GM12878 (cell line): ENCODE measurements at regions not wholly inside any gene's neighbourhood (a gene's known extent, or its start where the extent isn't known, plus 50 kb on each side); places are given as distances from the start of the nearest gene placed in this dataset.

Experiments used
- ATAC-seq: fragments of 200-7000 bp; cut with Tn5 transposase; 3 replicates; pipeline ENCODE4 v1.9.1; 2020; ENCODE audit warnings: mild to moderate bottlenecking, moderate library complexity
- BruUV-seq: library from RNA; stranded (reverse); fragments of 400-500 nt; replicated peaks from 2 replicates; lab custom pipeline; 2021; lab: Mats Ljungman, UMichigan
- CTCF ChIA-PET: fragments of 300-600 bp; sonication (Branson Sonifier 250); formaldehyde crosslinking; extraction: SDS; loops from one replicate; lab custom pipeline; 2021; ENCODE audit warnings: inconsistent platforms; lab: Yijun Ruan, JAX
- POLR2A ChIA-PET: fragments of 350-600 bp; formaldehyde crosslinking; extraction: SDS; loops from one replicate; lab custom pipeline; 2021; ENCODE audit warnings: inconsistent platforms; lab: Charles Lee
- RAD21 ChIA-PET: fragments of 300-600 bp; sonication (Branson Sonifier 250); formaldehyde crosslinking; loops from one replicate; lab custom pipeline; 2023; ENCODE audit warnings: antibody characterized with exemption; ENCODE audit not compliant: unreplicated experiment; lab: Charles Lee
- SMC1A ChIA-PET: fragments of 300-600 bp; sonication (Branson Sonifier 250); formaldehyde crosslinking; loops from one replicate; lab custom pipeline; 2023; ENCODE audit not compliant: unreplicated experiment, uncharacterized antibody; lab: Charles Lee
- DNase-seq: peaks from one replicate; pipeline ENCODE4 v3.0.0-alpha.2; 2011; ENCODE audit warnings: low read depth, low spot score
- FAIRE-seq: peaks from 3 replicates; lab custom pipeline; 2011; peaks lifted over from hg19 to GRCh38; lab: Jason Lieb, UNC
- H2AFZ ChIP-seq: 2 replicates; pipeline ENCODE4 v1.6.0; 2011; ENCODE audit warnings: low read depth, low read length, control low read depth; ENCODE audit not compliant: control insufficient read depth
- H3K27ac ChIP-seq: 2 replicates; pipeline ENCODE4 v1.5.1; 2011; ENCODE audit warnings: control low read depth; ENCODE audit not compliant: control insufficient read depth, insufficient read depth
- H3K27me3 ChIP-seq, 2 experiments: replicated peaks in 1 of 2; 2 replicates each; pipeline versions ENCODE4 v1.6.0 to v1.6.1; 2011; ENCODE audit warnings: low read length in 1 of 2; ENCODE audit not compliant: control insufficient read depth in 2 of 2, insufficient read depth in 2 of 2
- H3K36me3 ChIP-seq, 2 experiments: 2 replicates each; pipeline ENCODE4 v1.5.1; 2011; ENCODE audit warnings: low read length in 1 of 2; ENCODE audit not compliant: control insufficient read depth in 2 of 2, insufficient read depth in 2 of 2
- H3K4me1 ChIP-seq: 2 replicates; pipeline ENCODE4 v1.6.1; 2011; ENCODE audit warnings: mild to moderate bottlenecking, low read length, moderate library complexity, mixed read lengths; ENCODE audit not compliant: control insufficient read depth, insufficient read depth
- H3K4me2 ChIP-seq: 2 replicates; pipeline ENCODE4 v1.6.0; 2011; ENCODE audit warnings: control low read depth; ENCODE audit not compliant: control insufficient read depth, insufficient read depth
- H3K4me3 ChIP-seq: fragments of 200-600 bp; sonication (generic); 2 replicates; pipeline ENCODE4 v1.5.1; 2016
- H3K79me2 ChIP-seq: 2 replicates; pipeline ENCODE4 v1.6.0; 2011; ENCODE audit warnings: low read length; ENCODE audit not compliant: control insufficient read depth, insufficient read depth
- H3K9ac ChIP-seq: 2 replicates; pipeline ENCODE4 v1.8.0; 2011; ENCODE audit warnings: low read length, control low read depth, mixed read lengths; ENCODE audit not compliant: control insufficient read depth, insufficient read depth
- H3K9me3 ChIP-seq: replicated peaks from 3 replicates; pipeline ENCODE4 v1.5.1; 2011; ENCODE audit warnings: mild to moderate bottlenecking, low read length; ENCODE audit not compliant: control insufficient read depth, insufficient read depth
- H4K20me1 ChIP-seq: 2 replicates; pipeline ENCODE4 v1.6.0; 2011; ENCODE audit not compliant: control insufficient read depth, insufficient read depth
- ATF7 ChIP-seq: fragments of 450-650 bp; IDR thresholded peaks from 2 replicates; pipeline ENCODE4 v1.6.1; 2016; ENCODE audit warnings: low read depth, mild to moderate bottlenecking
- CHD4 ChIP-seq: fragments of 200-600 bp; sonication (generic); IDR thresholded peaks from 2 replicates; pipeline ENCODE4 v1.6.1; 2016; ENCODE audit warnings: mild to moderate bottlenecking
- SIN3A ChIP-seq: IDR thresholded peaks from 2 replicates; pipeline ENCODE4 v1.6.1; 2012; ENCODE audit warnings: low read depth, low read length, improper control_type of control experiment
- ZNF217 ChIP-seq: fragments of 450-650 bp; IDR thresholded peaks from 2 replicates; pipeline ENCODE4 v1.6.1; 2017; ENCODE audit warnings: antibody characterized with exemption, mild to moderate bottlenecking
- WGBS: methylation state at CpG from one replicate; pipeline ENCODE4 v1.1.6; 2016; ENCODE audit warnings: low lambda C conversion rate; ENCODE audit not compliant: insufficient replicate concordance, insufficient coverage; ENCODE audit errors: missing lambda C conversion rate; 5-methylcytosine and 5-hydroxymethylcytosine counted together
- in situ Hi-C: fragments of 300-500 bp; cut with MboI; formaldehyde crosslinking; loops from 9 replicates; pipeline ENCODE4 v1.14.3; 2018; ENCODE audit warnings: mixed read lengths
- intact Hi-C: fragments of 100-400 bp; cut with micrococcal nuclease; formaldehyde crosslinking; loops from one replicate; pipeline ENCODE4 v1.14.2; 2022; ENCODE audit not compliant: unreplicated experiment
- TF ChIP-seq, protein P1 (sequence below): fragments of 450-650 bp; IDR thresholded peaks from 2 replicates; pipeline ENCODE4 v1.6.1; 2017; ENCODE audit warnings: mild to moderate bottlenecking, moderate library complexity
- TF ChIP-seq, protein P2 (sequence below): fragments of 450-650 bp; IDR thresholded peaks from 2 replicates; pipeline ENCODE4 v1.6.1; 2016; ENCODE audit warnings: mild to moderate bottlenecking

DNA sequence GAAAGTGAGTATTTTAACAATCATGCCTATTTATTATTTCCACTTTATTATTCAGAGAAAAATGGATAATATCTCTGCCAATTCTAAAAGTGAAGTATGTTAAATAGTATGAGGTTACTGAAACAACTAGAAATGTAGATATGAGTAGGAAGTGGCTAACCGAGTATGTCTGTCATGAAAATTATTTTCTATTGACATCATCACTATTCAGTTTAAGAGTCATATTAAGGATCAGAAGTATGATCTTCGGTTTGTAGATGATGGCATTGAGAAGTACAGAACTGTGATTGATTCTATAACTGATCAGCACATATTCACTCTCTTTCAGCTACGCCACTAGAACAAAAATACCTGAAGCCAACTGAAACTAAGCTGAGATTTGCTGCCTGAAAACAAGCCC is 146.4 kb upstream of the SLITRK5 start:
- Histone ChIP-seq H3K27ac (no peak overlapping the region), H3K4me2 (no peak overlapping the region), H3K4me1 (no peaks in the 10 kb centered on the region), H3K9me3 (no peaks in the 10 kb centered on the region; the same call in 2 of the 3 replicates), H3K4me3 (no peak overlapping the region), H3K79me2 (no peaks in the 10 kb centered on the region), H3K27me3 (no peaks in the 10 kb centered on the region), H2AFZ (no peak overlapping the region), H3K36me3 (no peaks in the 10 kb centered on the region), H4K20me1 (no peaks in the 10 kb centered on the region), H3K9ac (no peak overlapping the region)
- BruUV-seq: no TSS peak
- POLR2A ChIA-PET: no interaction called here
- DNase-seq: no peak
- in situ Hi-C loops: no loop called here
- peak; percentile 81 for ATAC-seq
- CTCF ChIA-PET: no interaction called here
- TF ChIP-seq ATF7: peak; percentile 56; the same call in 1 of the 2 replicates
- 0 out of 2 replicates have a peak, but pooled peaks have one; percentile 51 for TF ChIP-seq ZNF217
- TF ChIP-seq, protein P1, sequence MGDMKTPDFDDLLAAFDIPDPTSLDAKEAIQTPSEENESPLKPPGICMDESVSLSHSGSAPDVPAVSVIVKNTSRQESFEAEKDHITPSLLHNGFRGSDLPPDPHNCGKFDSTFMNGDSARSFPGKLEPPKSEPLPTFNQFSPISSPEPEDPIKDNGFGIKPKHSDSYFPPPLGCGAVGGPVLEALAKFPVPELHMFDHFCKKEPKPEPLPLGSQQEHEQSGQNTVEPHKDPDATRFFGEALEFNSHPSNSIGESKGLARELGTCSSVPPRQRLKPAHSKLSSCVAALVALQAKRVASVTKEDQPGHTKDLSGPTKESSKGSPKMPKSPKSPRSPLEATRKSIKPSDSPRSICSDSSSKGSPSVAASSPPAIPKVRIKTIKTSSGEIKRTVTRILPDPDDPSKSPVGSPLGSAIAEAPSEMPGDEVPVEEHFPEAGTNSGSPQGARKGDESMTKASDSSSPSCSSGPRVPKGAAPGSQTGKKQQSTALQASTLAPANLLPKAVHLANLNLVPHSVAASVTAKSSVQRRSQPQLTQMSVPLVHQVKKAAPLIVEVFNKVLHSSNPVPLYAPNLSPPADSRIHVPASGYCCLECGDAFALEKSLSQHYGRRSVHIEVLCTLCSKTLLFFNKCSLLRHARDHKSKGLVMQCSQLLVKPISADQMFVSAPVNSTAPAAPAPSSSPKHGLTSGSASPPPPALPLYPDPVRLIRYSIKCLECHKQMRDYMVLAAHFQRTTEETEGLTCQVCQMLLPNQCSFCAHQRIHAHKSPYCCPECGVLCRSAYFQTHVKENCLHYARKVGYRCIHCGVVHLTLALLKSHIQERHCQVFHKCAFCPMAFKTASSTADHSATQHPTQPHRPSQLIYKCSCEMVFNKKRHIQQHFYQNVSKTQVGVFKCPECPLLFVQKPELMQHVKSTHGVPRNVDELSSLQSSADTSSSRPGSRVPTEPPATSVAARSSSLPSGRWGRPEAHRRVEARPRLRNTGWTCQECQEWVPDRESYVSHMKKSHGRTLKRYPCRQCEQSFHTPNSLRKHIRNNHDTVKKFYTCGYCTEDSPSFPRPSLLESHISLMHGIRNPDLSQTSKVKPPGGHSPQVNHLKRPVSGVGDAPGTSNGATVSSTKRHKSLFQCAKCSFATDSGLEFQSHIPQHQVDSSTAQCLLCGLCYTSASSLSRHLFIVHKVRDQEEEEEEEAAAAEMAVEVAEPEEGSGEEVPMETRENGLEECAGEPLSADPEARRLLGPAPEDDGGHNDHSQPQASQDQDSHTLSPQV: peak; percentile 24; the same call in 1 of the 2 replicates
- TF ChIP-seq SIN3A: no peak
- TF ChIP-seq, protein P2, sequence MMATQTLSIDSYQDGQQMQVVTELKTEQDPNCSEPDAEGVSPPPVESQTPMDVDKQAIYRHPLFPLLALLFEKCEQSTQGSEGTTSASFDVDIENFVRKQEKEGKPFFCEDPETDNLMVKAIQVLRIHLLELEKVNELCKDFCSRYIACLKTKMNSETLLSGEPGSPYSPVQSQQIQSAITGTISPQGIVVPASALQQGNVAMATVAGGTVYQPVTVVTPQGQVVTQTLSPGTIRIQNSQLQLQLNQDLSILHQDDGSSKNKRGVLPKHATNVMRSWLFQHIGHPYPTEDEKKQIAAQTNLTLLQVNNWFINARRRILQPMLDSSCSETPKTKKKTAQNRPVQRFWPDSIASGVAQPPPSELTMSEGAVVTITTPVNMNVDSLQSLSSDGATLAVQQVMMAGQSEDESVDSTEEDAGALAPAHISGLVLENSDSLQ: 0 out of 2 replicates have a peak, but pooled peaks have one; percentile 12
- no peak for TF ChIP-seq CHD4
- no peak for FAIRE-seq
- 30% methylated on average over 3 of the region's 3 CpGs for WGBS
- RAD21 ChIA-PET: interaction anchor here (0.6 kb wide), 1 partner anchor 9 kb away, joined by 3 read pairs; no protein-coding TSS in a partner anchor
- SMC1A ChIA-PET: interaction anchor here (0.7 to 1.4 kb wide), 3 partner anchors 9 to 22 kb away, joined by 3 to 6 read pairs (median 3); no protein-coding TSS in a partner anchor
- intact Hi-C loops: no loop called here
